Vagina (tissue), 2 donors: ENCODE measurements at regions not wholly inside any gene's neighbourhood (a gene's known extent, or its start where the extent isn't known, plus 50 kb on each side); places are given as distances from the start of the nearest gene placed in this dataset.

ENCODE experiments used
- DNase-seq, 2 donors: peaks; one replicate each; pipeline ENCODE4 v3.0.0-alpha.2; 2017; ENCODE audit errors: extremely low spot score in 2 of 2
- H3K27ac ChIP-seq: fragments of 200-600 bp; sonication (generic); one replicate; pipeline ENCODE4 v1.5.1; 2019
- H3K27me3 ChIP-seq: fragments of 200-600 bp; sonication (generic); one replicate; pipeline ENCODE4 v1.5.1; 2019
- H3K36me3 ChIP-seq, 2 donors: fragments of 200-600 bp; sonication (generic); one replicate each; pipeline ENCODE4 v1.5.1; 2017 to 2019
- H3K4me1 ChIP-seq: fragments of 200-600 bp; sonication (generic); one replicate; pipeline ENCODE4 v1.5.1; 2019
- H3K4me3 ChIP-seq, 2 donors: fragments of 200-600 bp; sonication (generic); 1 replicate in 1 of 2; 2 replicates in 1 of 2; pipeline ENCODE4 v1.5.1; 2016 to 2019
- H3K9me3 ChIP-seq: fragments of 200-600 bp; sonication (generic); one replicate; pipeline ENCODE4 v1.5.1; 2019
- POLR2A ChIP-seq, 2 donors: fragments of 450-650 bp; IDR thresholded peaks; one replicate each; pipeline ENCODE4 v1.6.1; 2017; ENCODE audit warnings: antibody characterized with exemption in 2 of 2, mild to moderate bottlenecking in 2 of 2, moderate library complexity in 2 of 2
- POLR2AphosphoS5 ChIP-seq, 2 donors: sonication (generic); formaldehyde crosslinking; IDR thresholded peaks; one replicate each; pipeline ENCODE4 v1.9.0; 2017; ENCODE audit warnings: antibody characterized with exemption in 2 of 2, mild to moderate bottlenecking in 2 of 2, low read depth in 1 of 2; ENCODE audit not compliant: insufficient read depth in 1 of 2
- intact Hi-C: fragments of 100-400 bp; cut with DNase I; formaldehyde crosslinking; loops from one replicate; pipeline ENCODE4 v1.15.1; 2023
- TF ChIP-seq, protein P1 (sequence below), 3 experiments: fragments of 450-650 bp in 2 of 3; fragments of 200-600 bp in 1 of 3; sonication (generic) in 1 of 3; IDR thresholded peaks; one replicate each; pipeline ENCODE4 v1.5.1; 2017 to 2019; ENCODE audit warnings: antibody characterized with exemption in 3 of 3, mild to moderate bottlenecking in 2 of 3, moderate library complexity in 2 of 3

DNA sequence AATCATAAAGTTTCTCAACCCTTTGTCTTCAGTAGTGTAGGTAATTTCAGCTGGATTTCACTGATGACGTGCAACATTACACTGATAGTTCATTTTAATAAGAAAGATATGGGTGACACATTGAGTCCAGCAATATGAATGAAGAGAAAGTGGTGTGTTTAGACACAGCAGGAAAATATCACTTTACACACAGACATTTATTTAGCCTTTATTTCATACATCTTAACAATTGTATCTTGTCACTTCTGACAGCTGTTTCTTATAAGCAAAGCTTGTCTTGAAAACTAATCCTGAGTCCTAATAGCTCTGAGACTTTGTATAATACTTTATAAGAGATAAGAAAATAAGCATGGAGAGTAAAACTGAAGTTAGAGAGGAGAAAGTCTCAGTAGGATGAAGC lies 720.5 kb upstream of the NUDT12 start:
- intact Hi-C loops = no loop called here
- Histone ChIP-seq H3K27me3 (no peaks in the 10 kb centered on the region), H3K4me3 (no peak overlapping the region), H3K4me1 (no peaks in the 10 kb centered on the region), H3K9me3 (no peaks in the 10 kb centered on the region), H3K36me3 (no peaks in the 10 kb centered on the region), H3K27ac (no peak overlapping the region)
- no peak for DNase-seq
- no peak for TF ChIP-seq POLR2A (IDR thresholded peaks at IDR 0.05)
- TF ChIP-seq, protein P1, sequence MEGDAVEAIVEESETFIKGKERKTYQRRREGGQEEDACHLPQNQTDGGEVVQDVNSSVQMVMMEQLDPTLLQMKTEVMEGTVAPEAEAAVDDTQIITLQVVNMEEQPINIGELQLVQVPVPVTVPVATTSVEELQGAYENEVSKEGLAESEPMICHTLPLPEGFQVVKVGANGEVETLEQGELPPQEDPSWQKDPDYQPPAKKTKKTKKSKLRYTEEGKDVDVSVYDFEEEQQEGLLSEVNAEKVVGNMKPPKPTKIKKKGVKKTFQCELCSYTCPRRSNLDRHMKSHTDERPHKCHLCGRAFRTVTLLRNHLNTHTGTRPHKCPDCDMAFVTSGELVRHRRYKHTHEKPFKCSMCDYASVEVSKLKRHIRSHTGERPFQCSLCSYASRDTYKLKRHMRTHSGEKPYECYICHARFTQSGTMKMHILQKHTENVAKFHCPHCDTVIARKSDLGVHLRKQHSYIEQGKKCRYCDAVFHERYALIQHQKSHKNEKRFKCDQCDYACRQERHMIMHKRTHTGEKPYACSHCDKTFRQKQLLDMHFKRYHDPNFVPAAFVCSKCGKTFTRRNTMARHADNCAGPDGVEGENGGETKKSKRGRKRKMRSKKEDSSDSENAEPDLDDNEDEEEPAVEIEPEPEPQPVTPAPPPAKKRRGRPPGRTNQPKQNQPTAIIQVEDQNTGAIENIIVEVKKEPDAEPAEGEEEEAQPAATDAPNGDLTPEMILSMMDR (IDR thresholded peaks at IDR 0.05) = no peak
- TF ChIP-seq POLR2AphosphoS5 (IDR thresholded peaks at IDR 0.05; ENCODE audit: insufficient read depth in 1 of 2, low read depth in 1 of 2) = no peak

DNA sequence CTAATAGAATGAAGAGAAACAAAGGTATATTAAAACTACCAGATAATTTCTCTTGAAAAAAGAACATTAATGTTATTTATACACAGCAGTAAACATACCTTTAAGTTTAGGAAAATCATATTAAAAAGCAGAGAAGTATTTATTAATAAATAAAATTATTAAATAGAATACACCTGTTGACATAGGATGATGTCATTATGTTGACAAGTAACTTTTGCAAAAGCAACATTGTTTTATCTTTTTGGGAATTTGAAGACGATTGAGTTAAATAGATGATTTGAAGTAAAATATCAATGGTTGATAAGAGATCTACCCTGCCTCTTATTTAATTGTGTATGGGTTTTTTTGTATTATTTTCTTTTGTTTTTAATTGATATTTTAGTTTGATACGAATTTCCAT lies 711.1 kb upstream of the NUDT12 start:
- H3K27me3 ChIP-seq = no peaks in the 10 kb centered on the region
- H3K4me1 ChIP-seq = no peaks in the 10 kb centered on the region
- no peak overlapping the region for H3K4me3 ChIP-seq
- intact Hi-C loops = no loop called here
- no peaks in the 10 kb centered on the region for H3K36me3 ChIP-seq
- DNase-seq = no peak
- no peaks in the 10 kb centered on the region for H3K9me3 ChIP-seq
- no peak overlapping the region for H3K27ac ChIP-seq
- TF ChIP-seq POLR2A (IDR thresholded peaks at IDR 0.05) (no peak), POLR2AphosphoS5 (IDR thresholded peaks at IDR 0.05; ENCODE audit: insufficient read depth in 1 of 2, low read depth in 1 of 2) (no peak)
- TF ChIP-seq, protein P1 (IDR thresholded peaks at IDR 0.05) = no peak

DNA sequence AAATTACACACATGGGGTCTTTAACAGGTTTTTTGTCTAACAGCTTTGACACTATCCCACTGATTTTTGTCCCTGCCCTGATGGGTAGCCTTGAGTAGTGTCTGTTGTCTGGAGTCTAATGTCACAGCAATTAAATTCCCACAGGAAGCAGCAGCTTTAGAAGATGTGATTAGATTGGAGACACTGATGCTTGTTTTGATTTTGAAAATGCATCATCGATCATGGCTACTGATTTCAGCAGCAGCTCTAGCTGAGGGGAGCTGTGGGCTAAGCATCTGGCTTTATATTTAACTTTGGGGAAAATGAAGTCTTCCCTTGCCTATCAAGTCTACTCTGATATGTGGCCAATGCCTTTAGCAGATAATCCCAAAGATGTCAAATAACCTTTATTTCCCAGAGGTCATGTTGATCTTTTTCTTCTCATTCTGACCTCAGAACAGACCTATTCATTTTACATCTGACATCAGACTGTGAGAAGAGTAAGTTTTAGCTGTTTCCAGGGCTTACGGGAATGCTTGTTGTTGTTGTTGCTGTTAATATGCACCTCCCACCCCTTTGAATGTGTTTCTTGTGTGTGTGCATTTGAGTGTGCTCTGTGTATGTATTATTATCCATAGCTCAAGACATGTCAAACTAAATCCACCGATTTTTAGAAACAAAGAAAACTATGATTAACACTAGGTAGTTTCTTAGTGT lies 704.9 kb upstream of the NUDT12 start:
- Histone ChIP-seq H3K9me3 (no peaks in the 10 kb centered on the region), H3K36me3 (no peaks in the 10 kb centered on the region), H3K27me3 (no peaks in the 10 kb centered on the region), H3K27ac (no peak overlapping the region), H3K4me3 (no peak overlapping the region), H3K4me1 (no peaks in the 10 kb centered on the region)
- DNase-seq = no peak
- intact Hi-C loops = no loop called here
- TF ChIP-seq POLR2A (IDR thresholded peaks at IDR 0.05) (no peak), POLR2AphosphoS5 (IDR thresholded peaks at IDR 0.05; ENCODE audit: insufficient read depth in 1 of 2, low read depth in 1 of 2) (no peak)
- TF ChIP-seq, protein P1 (IDR thresholded peaks at IDR 0.05) = no peak

DNA sequence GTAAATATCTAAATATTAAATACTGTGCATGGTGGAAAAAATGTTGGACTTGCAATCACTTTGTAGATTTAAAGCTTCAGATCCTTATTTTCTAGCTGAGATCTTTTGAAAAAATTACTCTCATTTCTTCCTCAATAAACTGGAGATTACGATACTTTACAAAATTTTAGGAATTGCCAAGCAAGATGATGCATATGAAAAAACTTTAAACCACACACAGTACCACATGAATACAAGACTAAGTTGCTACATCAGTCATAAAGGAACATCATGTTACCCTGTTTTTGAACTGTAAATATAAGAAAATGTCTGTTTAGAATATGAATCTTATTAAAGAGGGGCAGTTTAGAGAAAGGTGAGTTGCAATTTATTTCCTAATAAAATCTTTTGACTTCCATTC lies 703.6 kb upstream of the NUDT12 start:
- Histone ChIP-seq H3K4me1 (no peaks in the 10 kb centered on the region), H3K4me3 (no peak overlapping the region), H3K36me3 (no peaks in the 10 kb centered on the region), H3K9me3 (no peaks in the 10 kb centered on the region), H3K27me3 (no peaks in the 10 kb centered on the region), H3K27ac (no peak overlapping the region)
- TF ChIP-seq POLR2A (IDR thresholded peaks at IDR 0.05) = no peak
- no peak for TF ChIP-seq POLR2AphosphoS5 (IDR thresholded peaks at IDR 0.05; ENCODE audit: insufficient read depth in 1 of 2, low read depth in 1 of 2)
- TF ChIP-seq, protein P1 (IDR thresholded peaks at IDR 0.05) = no peak
- intact Hi-C loops = no loop called here
- no peak for DNase-seq

DNA sequence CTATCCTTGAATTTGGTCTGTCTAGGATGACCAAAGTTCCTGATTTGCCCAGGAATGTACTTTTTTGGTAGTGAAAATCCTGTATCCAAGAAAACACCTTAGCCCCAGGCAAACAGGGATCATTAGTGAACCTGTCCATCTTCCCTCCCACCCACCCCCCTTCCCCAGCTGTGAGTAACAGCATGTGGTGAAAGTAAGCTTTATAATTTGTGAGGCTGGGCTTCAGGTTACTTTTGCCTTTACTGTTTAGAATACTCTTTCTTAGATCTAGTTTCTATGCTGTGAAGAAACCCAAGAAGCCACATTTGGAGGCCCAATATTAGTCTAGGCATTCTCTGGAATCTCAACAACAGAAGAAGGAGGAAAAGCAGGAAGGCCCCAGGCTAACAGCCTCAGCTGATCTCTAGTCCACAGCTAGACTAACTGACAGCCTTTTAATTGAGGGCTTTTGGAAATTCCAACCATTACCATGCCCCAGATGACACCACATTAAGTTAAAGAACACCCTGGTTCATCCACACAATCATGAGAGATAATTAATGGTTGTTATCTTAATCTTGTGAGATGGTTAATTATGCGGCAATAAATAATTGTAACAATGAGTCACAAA lies 703.0 kb upstream of the NUDT12 start:
- no peak for DNase-seq
- no peak for TF ChIP-seq POLR2AphosphoS5 (IDR thresholded peaks at IDR 0.05; ENCODE audit: insufficient read depth in 1 of 2, low read depth in 1 of 2)
- TF ChIP-seq, protein P1 (IDR thresholded peaks at IDR 0.05) = no peak
- TF ChIP-seq POLR2A (IDR thresholded peaks at IDR 0.05) = no peak
- Histone ChIP-seq H3K27ac (no peak overlapping the region), H3K36me3 (no peaks in the 10 kb centered on the region), H3K4me1 (no peaks in the 10 kb centered on the region), H3K4me3 (no peak overlapping the region), H3K27me3 (no peaks in the 10 kb centered on the region), H3K9me3 (no peaks in the 10 kb centered on the region)
- intact Hi-C loops = no loop called here
